HG02588 (cell line): ENCODE measurements at regions not wholly inside any gene's neighbourhood (a gene's known extent, or its start where the extent isn't known, plus 50 kb on each side); places are given as distances from the start of the nearest gene placed in this dataset.

Experiments used
- ATAC-seq: cut with Tn5 transposase; IDR thresholded peaks from one replicate; pipeline ENCODE4 v1.9.1; 2021; ENCODE audit warnings: mild to moderate bottlenecking, moderate library complexity; ENCODE audit not compliant: unreplicated experiment

GRCh38 chr4:176843710-176844109 is 51.0 kb upstream of the VEGFC start:
- ATAC-seq, result no peak

- ATAC-seq, result no peak
Observed at GRCh38 chr4:176844448-176844847, 51.7 kb upstream of the VEGFC start.

- ATAC-seq, result no peak
Observed at GRCh38 chr4:176845636-176846035, 52.9 kb upstream of the VEGFC start.

- no peak for ATAC-seq
Observed at GRCh38 chr4:176849076-176849475, 56.4 kb upstream of the VEGFC start.

DNA sequence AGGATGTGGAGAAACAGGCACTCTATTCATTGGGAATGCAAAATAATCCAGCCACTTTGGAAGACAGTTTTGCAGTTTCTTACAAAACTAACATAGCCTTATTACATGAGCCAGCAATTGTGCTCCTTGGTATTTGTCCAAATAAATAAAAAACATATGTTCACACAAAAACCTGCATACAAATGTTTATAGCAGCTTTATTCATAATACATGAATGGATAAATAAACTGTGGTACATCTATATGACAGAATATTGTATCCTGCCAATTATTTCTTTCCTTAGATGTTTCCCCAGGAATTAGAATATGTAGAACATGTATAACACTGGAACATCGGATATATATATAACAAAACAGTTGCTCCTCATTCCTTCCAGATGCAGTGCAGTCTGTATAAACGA is 57.7 kb upstream of the VEGFC start:
- ATAC-seq, result no peak

- ATAC-seq, result no peak
Observed at GRCh38 chr4:176856421-176856820, 63.7 kb upstream of the VEGFC start.

GRCh38 chr4:176858839-176859238 is 66.1 kb upstream of the VEGFC start:
- ATAC-seq, result no peak

DNA sequence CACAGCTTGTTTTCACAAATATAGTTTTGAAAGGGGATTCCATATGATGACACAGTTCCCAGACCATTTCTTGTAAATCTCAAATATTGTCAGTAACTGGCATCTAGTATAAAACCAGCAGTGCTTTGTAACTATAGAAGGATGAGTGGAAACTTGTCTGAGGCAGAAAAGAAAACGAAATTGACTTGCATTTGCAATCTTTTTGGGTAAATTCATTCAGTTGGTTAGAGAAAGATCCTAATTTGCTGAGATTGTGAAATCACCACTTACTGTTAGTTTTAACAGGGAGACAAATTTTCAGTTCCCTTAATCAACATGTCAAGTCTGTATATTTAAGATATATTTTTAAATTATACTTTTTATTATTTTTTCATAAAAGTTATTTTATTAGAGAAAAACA is 71.5 kb upstream of the VEGFC start:
- no peak for ATAC-seq

- no peak for ATAC-seq
Observed at GRCh38 chr4:176868676-176869075, 76.0 kb upstream of the VEGFC start.

- ATAC-seq, result no peak
Observed at GRCh38 chr4:176872461-176872860, 79.7 kb upstream of the VEGFC start.

GRCh38 chr4:176874721-176875445 is 82.2 kb upstream of the VEGFC start:
- ATAC-seq, result no peak

- no peak for ATAC-seq
Observed at GRCh38 chr4:176875446-176875930, 82.8 kb upstream of the VEGFC start.

GRCh38 chr4:176879380-176880116 is 86.8 kb upstream of the VEGFC start:
- no peak for ATAC-seq

DNA sequence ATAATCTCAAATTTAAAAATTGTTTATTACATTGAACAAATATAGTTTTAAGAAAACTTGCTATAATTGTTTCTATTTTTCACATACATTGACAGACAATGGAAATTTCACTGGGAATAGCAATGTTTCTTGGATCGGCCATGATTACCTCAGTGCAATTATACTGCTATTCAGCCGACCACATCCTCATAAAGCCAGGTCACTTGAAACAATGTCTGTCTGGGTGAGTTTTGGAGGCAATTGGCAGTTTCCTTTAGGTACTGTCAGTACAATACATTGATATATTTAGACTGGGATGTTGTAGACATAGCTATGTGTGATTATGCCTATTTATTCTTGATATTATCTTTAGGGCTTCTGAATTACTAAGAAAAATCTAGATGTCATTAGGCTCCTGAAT is 89.5 kb upstream of the VEGFC start:
- no peak for ATAC-seq

DNA sequence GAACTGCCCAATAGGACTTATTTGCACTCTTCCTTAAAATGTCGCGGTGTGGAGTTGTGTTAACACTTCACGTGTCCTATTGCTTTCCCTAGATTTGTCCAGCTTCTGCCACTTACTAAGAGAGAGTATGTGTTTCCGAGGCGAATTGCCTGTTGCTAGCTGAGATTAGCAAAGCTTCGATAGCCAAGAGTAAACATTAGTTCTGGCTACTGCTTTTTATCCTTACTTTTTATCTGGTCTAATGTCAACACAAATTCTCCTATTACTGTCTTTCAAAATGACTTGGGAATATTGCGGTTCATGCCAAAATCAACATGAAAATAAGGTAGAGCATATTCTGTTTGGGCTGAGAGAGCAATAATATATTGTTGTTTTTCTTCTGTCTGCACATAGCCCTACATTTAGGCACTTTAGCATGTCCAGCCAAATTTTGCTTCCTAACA is 90.4 kb upstream of the VEGFC start:
- no peak for ATAC-seq

- ATAC-seq, result no peak
Observed at GRCh38 chr4:176883681-176884418, 91.1 kb upstream of the VEGFC start.

DNA sequence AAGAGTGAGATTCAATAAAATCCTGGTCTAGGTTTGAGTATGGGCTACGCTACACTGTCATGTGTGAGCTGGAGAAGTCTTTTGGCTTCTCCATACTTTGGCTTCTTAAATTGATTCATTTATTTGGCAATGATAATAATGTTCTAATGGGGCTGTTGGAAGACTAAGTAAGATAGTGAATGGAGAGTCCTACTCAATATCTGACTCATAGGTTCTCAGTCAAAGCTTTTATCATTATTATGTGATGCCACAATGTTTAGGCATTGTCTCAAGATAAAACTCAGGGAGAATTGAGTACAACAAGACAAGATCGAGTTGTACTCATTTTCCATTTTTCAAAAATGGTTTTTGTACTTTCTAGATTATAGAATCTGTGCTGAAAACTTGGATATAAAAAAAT is 92.5 kb upstream of the VEGFC start:
- ATAC-seq, result no peak

GRCh38 chr4:176886135-176886534 is 93.4 kb upstream of the VEGFC start:
- no peak for ATAC-seq

- ATAC-seq, result no peak
Observed at GRCh38 chr4:176889776-176890175, 97.1 kb upstream of the VEGFC start.

GRCh38 chr4:176894498-176894897 is 101.8 kb upstream of the VEGFC start:
- no peak for ATAC-seq

GRCh38 chr4:176896211-176896610 is 103.5 kb upstream of the VEGFC start:
- ATAC-seq, result no peak

DNA sequence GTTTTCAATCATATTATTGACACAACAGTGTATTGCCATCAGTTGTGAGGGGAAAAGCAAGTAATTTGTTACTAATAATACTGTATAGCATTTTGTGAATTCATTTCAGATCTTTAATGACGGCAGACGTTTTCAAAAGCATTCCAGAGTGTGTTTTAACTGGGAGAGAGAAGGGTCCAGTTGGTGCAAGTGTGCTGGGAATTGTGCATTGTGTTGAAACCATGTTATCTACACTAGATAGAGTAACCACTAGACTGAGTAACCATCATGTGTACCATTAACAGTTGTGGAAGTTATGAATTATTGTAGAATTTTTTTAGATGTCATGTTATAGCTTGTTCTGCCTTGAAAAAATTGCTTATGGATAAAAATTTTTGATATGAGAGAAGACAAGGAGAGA is 104.5 kb upstream of the VEGFC start:
- no peak for ATAC-seq
